Neural cell (in vitro differentiated cells): ENCODE measurements at regions not wholly inside any gene's neighbourhood (a gene's known extent, or its start where the extent isn't known, plus 50 kb on each side); places are given as distances from the start of the nearest gene placed in this dataset.

ENCODE experiments used
- CTCF ChIP-seq: fragments of 450-650 bp; IDR thresholded peaks from 2 replicates; pipeline ENCODE4 v1.5.1; 2014; ENCODE audit warnings: antibody characterized with exemption, mild to moderate bottlenecking, moderate library complexity; ENCODE audit not compliant: poor library complexity, severe bottlenecking
- EP300 ChIP-seq: fragments of 450-650 bp; conservative IDR thresholded peaks from 2 replicates; pipeline ENCODE4 v1.6.1; 2014; ENCODE audit warnings: antibody characterized with exemption, mild to moderate bottlenecking, moderate library complexity; ENCODE audit not compliant: poor library complexity, severe bottlenecking
- MXI1 ChIP-seq: fragments of 450-650 bp; conservative IDR thresholded peaks from 2 replicates; pipeline ENCODE4 v1.6.1; 2014; ENCODE audit warnings: antibody characterized with exemption, mild to moderate bottlenecking; ENCODE audit not compliant: poor library complexity, severe bottlenecking
- POLR2AphosphoS5 ChIP-seq: IDR thresholded peaks from 2 replicates; pipeline ENCODE4 v1.6.1; 2012
- RAD21 ChIP-seq: fragments of 450-650 bp; conservative IDR thresholded peaks from 2 replicates; pipeline ENCODE4 v1.6.1; 2014; ENCODE audit warnings: antibody characterized with exemption, mild to moderate bottlenecking, moderate library complexity
- TAF1 ChIP-seq: IDR thresholded peaks from 2 replicates; pipeline ENCODE4 v1.6.1; 2012; ENCODE audit warnings: low read depth

- TF ChIP-seq EP300 (no peak), CTCF (no peak), RAD21 (no peak), MXI1 (no peak), POLR2AphosphoS5 (no peak), TAF1 (no peak)
Measured at GRCh38 chr1:185556561-185556960, 177.6 kb upstream of the HMCN1 start.
